Activated naive CD8-positive, alpha-beta T cell (primary cell): ENCODE measurements at regions not wholly inside any gene's neighbourhood (a gene's known extent, or its start where the extent isn't known, plus 50 kb on each side); places are given as distances from the start of the nearest gene placed in this dataset.

ENCODE experiments used
- H3K27ac Mint-ChIP-seq: one replicate; pipeline ENCODE4 v1.8.0; 2021; ENCODE audit warnings: mixed read lengths
- H3K27me3 Mint-ChIP-seq: one replicate; pipeline ENCODE4 v1.8.0; 2021; ENCODE audit warnings: mixed read lengths
- H3K36me3 Mint-ChIP-seq: one replicate; pipeline ENCODE4 v1.8.0; 2021; ENCODE audit warnings: mixed read lengths
- H3K4me1 Mint-ChIP-seq: one replicate; pipeline ENCODE4 v1.8.0; 2021; ENCODE audit warnings: low read depth, mixed read lengths
- H3K4me3 Mint-ChIP-seq: one replicate; pipeline ENCODE4 v1.8.0; 2021; ENCODE audit warnings: mild to moderate bottlenecking, mixed read lengths
- H3K9me3 Mint-ChIP-seq: one replicate; pipeline ENCODE4 v1.8.0; 2021; ENCODE audit warnings: low read depth, mixed read lengths

DNA sequence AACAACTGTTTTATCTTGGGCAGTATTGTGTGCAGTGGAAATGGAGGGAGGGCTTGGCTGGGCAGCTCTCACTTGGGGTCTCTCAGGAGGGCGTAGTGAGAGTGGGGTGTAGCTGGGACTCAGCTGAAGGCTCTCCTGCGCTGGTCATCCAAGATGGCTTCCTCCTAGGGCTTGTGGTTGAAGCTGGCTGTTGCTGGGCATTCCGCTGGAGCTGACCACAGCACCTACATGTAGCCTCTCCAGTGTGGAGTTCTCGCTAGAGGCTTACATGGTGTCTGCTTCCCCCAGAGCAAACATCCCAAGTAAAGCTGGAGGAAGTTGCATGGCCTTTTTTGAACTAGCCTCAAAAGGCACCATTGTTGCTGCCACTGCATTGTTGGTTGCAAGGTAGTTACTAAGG lies 344.1 kb upstream of the MARCKS start:
- H3K9me3 Mint-ChIP-seq: peaks cover 3% of the 10 kb centered on the region
- H3K4me3 Mint-ChIP-seq: no peak overlapping the region
- H3K27me3 Mint-ChIP-seq: peaks cover 1% of the 10 kb centered on the region
- no peaks in the 10 kb centered on the region for H3K4me1 Mint-ChIP-seq
- H3K36me3 Mint-ChIP-seq: no peaks in the 10 kb centered on the region
- no peak overlapping the region for H3K27ac Mint-ChIP-seq

DNA sequence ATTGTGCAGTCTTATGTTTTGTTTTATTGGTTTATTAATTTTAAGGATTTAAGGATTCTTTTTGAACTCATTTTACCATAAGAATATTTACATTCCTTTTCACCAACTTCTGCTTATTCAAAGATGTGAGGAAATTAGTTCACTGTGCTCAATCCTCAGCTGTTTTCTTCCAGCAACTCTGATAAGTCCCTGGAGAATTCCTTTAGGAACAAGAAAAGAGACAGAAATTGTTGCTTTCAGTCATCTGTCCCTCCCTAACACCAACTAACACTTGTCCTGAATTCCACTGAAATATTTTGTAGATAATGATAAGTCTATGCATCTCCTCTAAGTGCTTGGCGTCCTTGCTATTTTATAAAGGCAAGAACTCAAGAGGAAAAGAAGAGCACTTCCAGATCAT lies 334.8 kb upstream of the MARCKS start:
- Mint-ChIP-seq H3K4me3 (no peak overlapping the region), H3K4me1 (no peaks in the 10 kb centered on the region), H3K27ac (no peak overlapping the region)

DNA sequence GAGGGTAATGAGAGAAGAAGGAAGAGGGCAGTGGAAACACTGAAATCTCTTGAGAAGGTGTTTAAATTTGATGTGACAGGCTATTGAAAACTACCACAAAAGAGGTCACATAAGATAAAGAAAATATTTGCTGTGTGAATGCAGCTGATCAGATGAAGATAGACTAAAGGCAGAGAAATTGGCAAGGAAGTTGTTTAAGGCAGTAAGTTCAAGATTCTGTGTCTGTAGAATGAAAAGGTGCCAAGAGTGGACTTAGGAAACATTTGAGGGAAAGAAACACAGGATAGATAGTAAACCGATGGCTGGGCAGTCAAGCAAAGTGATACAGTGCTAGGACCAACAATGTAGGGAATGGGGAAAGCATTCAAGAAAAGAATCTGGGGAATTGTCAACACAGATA lies 332.3 kb upstream of the MARCKS start:
- no peaks in the 10 kb centered on the region for H3K4me1 Mint-ChIP-seq
- no peak overlapping the region for H3K27ac Mint-ChIP-seq
- peaks cover 2% of the 10 kb centered on the region for H3K27me3 Mint-ChIP-seq

More for the DNA sequence above, 334.8 kb upstream of the MARCKS start:
- no peaks in the 10 kb centered on the region for H3K9me3 Mint-ChIP-seq
- H3K27me3 Mint-ChIP-seq: peaks cover 2% of the 10 kb centered on the region
- H3K36me3 Mint-ChIP-seq: no peaks in the 10 kb centered on the region

DNA sequence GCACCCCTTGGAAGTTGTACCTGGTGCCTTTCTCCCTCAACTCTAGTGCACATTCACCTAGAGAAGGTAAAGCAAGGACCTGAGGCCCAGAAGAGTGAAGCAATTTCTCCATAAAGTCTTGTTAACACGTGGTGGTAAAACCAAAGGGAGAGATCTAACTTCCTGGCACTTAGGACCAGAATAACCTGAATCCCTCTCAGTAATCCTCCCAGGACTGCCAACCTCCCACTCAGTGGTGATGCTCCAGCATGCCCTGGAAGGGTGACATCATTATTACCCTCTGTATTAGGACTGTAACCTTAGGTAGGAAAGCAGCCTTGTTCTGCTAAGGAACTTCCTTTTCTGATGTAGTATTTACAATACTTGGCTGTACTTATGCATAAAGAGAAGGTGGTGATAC lies 330.6 kb upstream of the MARCKS start:
- no peak overlapping the region for H3K4me3 Mint-ChIP-seq
- peaks cover 5% of the 10 kb centered on the region for H3K27me3 Mint-ChIP-seq
- H3K9me3 Mint-ChIP-seq: no peaks in the 10 kb centered on the region
- no peak overlapping the region for H3K27ac Mint-ChIP-seq
- H3K36me3 Mint-ChIP-seq: no peaks in the 10 kb centered on the region
- no peaks in the 10 kb centered on the region for H3K4me1 Mint-ChIP-seq

More for the DNA sequence above, 332.3 kb upstream of the MARCKS start:
- H3K9me3 Mint-ChIP-seq: no peaks in the 10 kb centered on the region
- H3K36me3 Mint-ChIP-seq: no peaks in the 10 kb centered on the region
- no peak overlapping the region for H3K4me3 Mint-ChIP-seq

DNA sequence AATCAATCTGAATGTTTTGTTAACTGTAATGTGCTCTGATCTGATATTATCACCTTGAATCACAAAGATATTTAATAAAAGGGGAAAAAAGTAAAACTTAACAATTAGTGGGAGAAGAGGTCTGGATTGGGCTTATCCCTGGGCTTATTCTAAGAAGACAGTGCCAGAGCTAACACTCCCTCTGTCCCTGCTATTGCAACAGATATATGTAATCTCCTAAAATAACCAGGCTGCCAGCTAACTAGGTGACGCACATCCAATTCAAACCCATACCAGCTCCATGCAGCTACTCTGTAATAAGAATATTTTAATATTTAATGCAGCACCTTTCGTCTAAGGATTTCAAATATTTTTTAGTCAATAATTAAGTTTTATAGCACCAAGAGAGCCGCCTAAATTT lies 330.1 kb upstream of the MARCKS start:
- H3K27ac Mint-ChIP-seq: no peak overlapping the region
- no peaks in the 10 kb centered on the region for H3K36me3 Mint-ChIP-seq
- H3K4me1 Mint-ChIP-seq: no peaks in the 10 kb centered on the region
- H3K27me3 Mint-ChIP-seq: peaks cover 5% of the 10 kb centered on the region
- no peaks in the 10 kb centered on the region for H3K9me3 Mint-ChIP-seq
- H3K4me3 Mint-ChIP-seq: no peak overlapping the region

DNA sequence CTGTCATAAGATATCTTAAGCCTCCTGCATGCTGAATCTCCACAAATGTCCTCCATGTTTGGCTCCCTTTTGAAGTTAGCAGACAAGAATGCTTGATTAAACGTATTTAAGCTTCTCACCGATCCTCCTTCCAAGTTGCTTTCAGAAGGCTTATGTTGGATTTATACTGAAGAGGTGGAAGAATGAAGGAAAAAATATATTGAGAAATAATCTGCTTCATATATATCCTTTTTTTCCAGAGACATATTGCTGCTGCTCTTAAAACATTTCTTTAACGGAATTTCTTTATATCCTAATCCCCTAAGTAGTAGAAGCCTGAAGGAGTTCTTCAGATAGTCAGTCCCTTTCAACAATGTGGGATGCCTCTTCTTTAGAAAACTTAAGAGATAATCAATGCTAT lies 329.0 kb upstream of the MARCKS start:
- Mint-ChIP-seq H3K27me3 (peaks cover 5% of the 10 kb centered on the region), H3K4me1 (no peaks in the 10 kb centered on the region), H3K27ac (no peak overlapping the region), H3K9me3 (no peaks in the 10 kb centered on the region), H3K36me3 (no peaks in the 10 kb centered on the region), H3K4me3 (no peak overlapping the region)

DNA sequence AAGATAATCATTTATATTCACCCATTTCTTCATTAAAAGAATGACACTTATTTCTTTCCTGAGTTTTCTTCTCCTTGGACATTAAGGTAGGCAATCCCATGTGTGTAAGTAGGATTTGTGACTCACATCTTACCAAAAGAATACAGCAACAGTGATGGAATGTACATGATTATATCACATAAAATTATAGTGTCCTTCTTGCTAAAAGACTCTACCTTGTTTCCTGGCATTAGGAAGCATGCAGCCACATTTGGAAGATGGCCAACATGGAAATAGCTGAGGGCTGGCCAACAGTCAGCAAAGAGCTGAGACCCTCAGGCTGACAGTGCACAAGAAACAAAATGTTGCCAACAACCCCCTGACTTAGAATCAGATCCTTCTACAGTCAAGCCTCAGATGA lies 327.9 kb upstream of the MARCKS start:
- Mint-ChIP-seq H3K4me3 (no peak overlapping the region), H3K4me1 (no peaks in the 10 kb centered on the region), H3K27ac (no peak overlapping the region), H3K9me3 (no peaks in the 10 kb centered on the region), H3K36me3 (no peaks in the 10 kb centered on the region), H3K27me3 (peaks cover 3% of the 10 kb centered on the region)

DNA sequence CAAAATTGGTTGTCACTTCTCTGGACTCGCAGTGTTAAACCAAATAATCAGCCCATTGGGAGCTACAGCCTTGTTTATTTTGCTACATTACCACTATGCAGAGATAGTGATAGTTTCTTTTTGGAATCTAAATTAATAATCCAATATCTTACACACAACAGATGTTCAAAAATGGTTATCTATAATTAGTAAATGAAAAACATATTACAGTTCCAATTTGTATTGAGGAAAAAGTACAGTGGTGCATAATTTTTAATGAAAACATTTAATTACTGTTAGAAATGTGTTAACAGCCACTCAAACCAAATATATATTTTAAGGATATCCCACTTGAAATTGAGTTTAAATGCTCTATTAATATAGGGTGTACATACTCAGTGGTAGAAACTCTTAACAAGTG lies 327.3 kb upstream of the MARCKS start:
- no peak overlapping the region for H3K4me3 Mint-ChIP-seq
- peaks cover 3% of the 10 kb centered on the region for H3K27me3 Mint-ChIP-seq
- H3K27ac Mint-ChIP-seq: no peak overlapping the region
- no peaks in the 10 kb centered on the region for H3K9me3 Mint-ChIP-seq
- no peaks in the 10 kb centered on the region for H3K4me1 Mint-ChIP-seq
- H3K36me3 Mint-ChIP-seq: no peaks in the 10 kb centered on the region

DNA sequence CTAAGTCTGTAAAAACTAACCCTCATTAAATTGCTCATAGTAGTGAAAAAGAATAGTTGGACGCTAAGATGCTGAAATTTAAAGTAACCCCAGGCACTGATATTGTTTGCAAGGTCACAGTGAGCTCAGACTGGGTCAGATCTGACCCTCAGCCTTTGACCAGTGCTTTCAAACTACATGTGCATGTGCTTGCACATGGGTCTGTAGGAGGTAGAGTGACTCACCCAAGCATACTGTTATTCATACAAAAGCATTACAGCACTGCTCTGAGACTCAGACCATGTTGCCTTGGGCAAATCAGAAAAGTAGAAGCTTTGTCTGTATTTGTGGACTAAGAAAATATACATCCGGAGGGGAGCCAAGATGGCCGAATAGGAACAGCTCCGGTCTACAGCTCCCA lies 326.4 kb upstream of the MARCKS start:
- H3K9me3 Mint-ChIP-seq: no peaks in the 10 kb centered on the region
- H3K27me3 Mint-ChIP-seq: peaks cover 3% of the 10 kb centered on the region
- no peaks in the 10 kb centered on the region for H3K36me3 Mint-ChIP-seq
- no peaks in the 10 kb centered on the region for H3K4me1 Mint-ChIP-seq
- no peak overlapping the region for H3K27ac Mint-ChIP-seq
- no peak overlapping the region for H3K4me3 Mint-ChIP-seq

DNA sequence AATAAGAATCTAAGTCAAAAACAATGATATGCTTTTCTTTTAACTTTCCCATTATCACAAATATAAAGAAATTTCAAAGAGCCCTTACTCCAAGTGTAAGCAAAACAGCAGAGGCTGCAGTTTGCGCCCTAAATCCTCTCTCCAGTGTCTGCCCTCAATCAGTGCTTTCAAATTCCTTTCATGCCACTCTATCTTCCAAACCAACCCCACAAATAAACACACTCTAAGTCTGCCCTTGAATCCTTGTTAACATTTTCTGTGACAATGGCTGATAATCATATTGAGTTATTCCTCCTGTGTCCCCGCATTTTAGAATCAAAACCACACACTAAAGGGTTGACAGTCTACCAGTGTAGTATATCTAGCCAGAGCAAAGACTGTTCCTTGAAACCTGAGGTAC lies 317.9 kb upstream of the MARCKS start:
- H3K4me3 Mint-ChIP-seq: no peak overlapping the region
- no peaks in the 10 kb centered on the region for H3K4me1 Mint-ChIP-seq
- peaks cover 3% of the 10 kb centered on the region for H3K9me3 Mint-ChIP-seq
- H3K27me3 Mint-ChIP-seq: no peaks in the 10 kb centered on the region
- H3K36me3 Mint-ChIP-seq: no peaks in the 10 kb centered on the region
- H3K27ac Mint-ChIP-seq: no peak overlapping the region

DNA sequence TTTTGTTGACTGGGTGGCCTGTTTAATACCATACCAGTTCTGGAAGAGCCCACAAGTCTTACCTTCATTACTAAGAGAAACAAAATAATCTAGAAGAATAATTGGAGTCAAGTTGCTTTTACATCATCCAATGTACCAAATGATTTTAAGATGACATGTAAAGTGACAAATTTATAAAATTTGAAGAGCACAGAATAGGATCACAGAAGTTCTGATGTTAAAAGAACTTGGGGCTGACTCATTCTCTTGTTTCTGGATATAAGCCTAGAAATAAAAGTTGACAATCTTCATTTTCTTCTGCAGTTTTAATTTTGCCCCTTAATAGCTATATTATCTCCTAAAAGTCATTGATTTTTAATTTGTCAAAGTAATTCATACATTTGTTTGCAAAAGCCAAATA lies 317.5 kb upstream of the MARCKS start:
- H3K4me1 Mint-ChIP-seq: no peaks in the 10 kb centered on the region
- H3K27me3 Mint-ChIP-seq: no peaks in the 10 kb centered on the region
- no peak overlapping the region for H3K4me3 Mint-ChIP-seq
- H3K27ac Mint-ChIP-seq: no peak overlapping the region
- H3K9me3 Mint-ChIP-seq: peaks cover 3% of the 10 kb centered on the region
- no peaks in the 10 kb centered on the region for H3K36me3 Mint-ChIP-seq

DNA sequence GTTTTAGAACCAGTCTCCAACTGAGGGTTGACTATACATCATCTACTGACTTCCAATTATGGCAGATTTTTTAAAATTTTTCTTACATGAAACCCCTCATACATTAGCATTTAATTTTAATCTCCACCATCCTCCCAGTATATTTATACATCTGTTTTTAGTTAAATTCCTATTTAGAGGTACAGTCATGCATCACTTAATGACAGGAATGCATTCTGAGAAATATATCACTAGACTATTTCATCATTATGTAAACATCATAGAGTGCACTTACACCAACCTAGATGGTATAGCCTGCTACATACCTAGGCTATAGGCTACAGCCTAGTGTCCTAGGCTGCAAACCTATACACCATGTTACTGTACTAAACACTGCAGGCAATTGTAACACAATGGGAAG lies 316.7 kb upstream of the MARCKS start:
- Mint-ChIP-seq H3K27ac (no peak overlapping the region), H3K36me3 (no peaks in the 10 kb centered on the region), H3K27me3 (no peaks in the 10 kb centered on the region), H3K4me1 (no peaks in the 10 kb centered on the region), H3K9me3 (peaks cover 8% of the 10 kb centered on the region), H3K4me3 (no peak overlapping the region)

DNA sequence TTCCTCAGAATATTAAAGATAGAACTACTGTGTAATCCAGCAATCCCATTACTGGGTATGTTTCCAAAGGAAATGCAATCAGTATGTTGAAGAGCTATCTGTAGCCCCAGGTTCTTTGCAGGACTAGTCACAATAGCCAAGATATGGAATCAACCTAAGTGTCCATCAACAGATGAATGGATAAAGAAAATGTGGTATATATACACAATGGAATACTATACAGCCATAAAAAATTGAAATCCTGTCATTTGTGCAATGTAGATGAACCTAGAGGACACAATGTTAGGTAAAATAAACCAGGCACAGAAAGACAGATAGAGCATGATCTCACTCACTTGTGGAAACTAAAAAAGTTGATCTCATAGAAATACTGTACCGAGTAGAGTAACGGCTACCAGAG lies 306.0 kb upstream of the MARCKS start:
- Mint-ChIP-seq H3K27me3 (no peaks in the 10 kb centered on the region), H3K9me3 (peaks cover 13% of the 10 kb centered on the region)

DNA sequence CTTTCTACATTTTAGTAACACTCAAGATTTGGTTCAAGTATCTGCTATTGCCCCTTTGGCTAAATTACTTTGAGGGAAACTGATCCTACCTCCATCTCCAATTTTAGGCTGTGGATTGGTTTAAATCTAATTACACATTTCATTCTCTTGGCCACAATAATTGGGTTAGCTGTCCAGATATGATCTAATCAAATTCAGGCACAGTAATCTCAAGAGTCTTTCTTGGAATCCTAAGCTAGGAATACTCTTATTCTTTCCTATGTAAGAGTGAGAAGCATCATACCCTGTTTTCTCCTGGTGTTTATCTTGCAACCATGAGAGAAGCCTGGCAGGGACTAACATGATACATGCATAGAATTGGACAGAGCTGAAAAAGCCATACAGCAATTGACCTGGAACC lies 300.4 kb upstream of the MARCKS start:
- Mint-ChIP-seq H3K36me3 (no peaks in the 10 kb centered on the region), H3K27ac (no peak overlapping the region), H3K9me3 (peaks cover 2% of the 10 kb centered on the region), H3K4me1 (no peaks in the 10 kb centered on the region), H3K4me3 (no peak overlapping the region), H3K27me3 (no peaks in the 10 kb centered on the region)

More for the DNA sequence above, 306.0 kb upstream of the MARCKS start:
- H3K4me3 Mint-ChIP-seq: no peak overlapping the region
- no peaks in the 10 kb centered on the region for H3K36me3 Mint-ChIP-seq
- no peak overlapping the region for H3K27ac Mint-ChIP-seq
- H3K4me1 Mint-ChIP-seq: no peaks in the 10 kb centered on the region

DNA sequence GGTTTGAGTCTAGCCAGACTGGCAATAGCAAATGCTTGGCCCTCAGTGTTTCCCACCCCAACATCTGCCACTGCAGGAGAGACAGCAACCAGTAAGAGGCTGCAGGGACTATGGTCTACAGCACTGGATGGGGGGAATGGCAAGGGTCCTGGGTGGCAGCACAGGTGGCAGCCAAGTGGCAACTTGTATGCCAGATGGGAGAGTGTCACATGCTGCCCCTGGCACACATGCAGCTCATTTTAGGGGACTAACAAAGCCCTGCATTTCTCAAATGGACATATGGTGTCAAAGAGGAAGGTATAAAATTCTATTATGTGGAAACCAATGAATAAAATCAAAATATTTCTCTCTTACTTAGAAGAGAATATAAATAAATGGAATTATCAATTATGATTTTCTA lies 298.7 kb upstream of the MARCKS start:
- Mint-ChIP-seq H3K27me3 (peaks cover 2% of the 10 kb centered on the region), H3K27ac (no peak overlapping the region), H3K4me1 (no peaks in the 10 kb centered on the region), H3K36me3 (no peaks in the 10 kb centered on the region), H3K4me3 (no peak overlapping the region), H3K9me3 (no peaks in the 10 kb centered on the region)

DNA sequence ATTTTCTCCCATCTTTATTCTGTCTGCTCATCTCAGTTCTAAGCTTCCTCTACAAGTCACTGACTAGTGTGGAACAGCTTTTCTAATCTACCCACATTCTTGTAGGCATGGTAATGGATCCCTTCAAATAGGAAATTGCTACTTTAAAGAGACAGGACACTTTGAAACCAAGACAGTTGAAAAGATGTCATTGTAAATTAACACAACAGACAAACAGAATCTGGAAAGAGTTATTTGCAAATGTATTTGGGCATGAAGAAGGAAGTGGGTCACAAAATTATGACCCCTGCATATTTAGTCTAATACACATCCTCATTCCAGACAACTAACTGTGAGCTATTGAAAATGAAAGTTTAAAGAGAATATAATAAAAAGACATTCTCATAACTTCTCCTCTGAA lies 298.2 kb upstream of the MARCKS start:
- H3K9me3 Mint-ChIP-seq: no peaks in the 10 kb centered on the region
- no peaks in the 10 kb centered on the region for H3K36me3 Mint-ChIP-seq
- peaks cover 2% of the 10 kb centered on the region for H3K27me3 Mint-ChIP-seq
- H3K4me1 Mint-ChIP-seq: no peaks in the 10 kb centered on the region
- H3K27ac Mint-ChIP-seq: no peak overlapping the region
- no peak overlapping the region for H3K4me3 Mint-ChIP-seq

DNA sequence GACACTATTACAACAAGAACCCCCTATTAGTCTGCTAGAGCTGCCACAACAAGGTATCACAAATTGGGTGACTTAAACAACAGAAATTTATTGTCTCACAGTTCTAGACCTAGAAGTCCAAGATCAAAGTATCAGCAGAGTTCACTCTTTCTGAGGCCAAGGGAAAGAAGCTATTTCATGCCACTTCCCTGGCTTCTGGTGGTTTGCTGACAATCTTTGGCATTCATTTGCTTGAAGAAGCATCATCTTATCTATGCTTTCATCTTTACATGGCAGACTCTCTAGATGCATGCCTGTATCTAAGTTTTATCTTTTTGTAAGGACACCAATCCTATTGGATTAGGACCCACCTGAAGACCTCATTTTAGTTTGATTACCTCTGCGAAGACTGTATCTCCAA lies 296.8 kb upstream of the MARCKS start:
- H3K27ac Mint-ChIP-seq: no peak overlapping the region
- no peaks in the 10 kb centered on the region for H3K4me1 Mint-ChIP-seq
- H3K27me3 Mint-ChIP-seq: peaks cover 2% of the 10 kb centered on the region
- H3K36me3 Mint-ChIP-seq: no peaks in the 10 kb centered on the region
- no peaks in the 10 kb centered on the region for H3K9me3 Mint-ChIP-seq
- no peak overlapping the region for H3K4me3 Mint-ChIP-seq
